Skeletal muscle satellite cell (primary cell): ENCODE measurements at regions not wholly inside any gene's neighbourhood (a gene's known extent, or its start where the extent isn't known, plus 50 kb on each side); places are given as distances from the start of the nearest gene placed in this dataset.
A peak's percentile ranks its signal among the peaks of the same experiment; 100 is the strongest.

Experiments used
- H3K27me3 ChIP-seq: 2 replicates; pipeline ENCODE4 v1.7.0; 2013; ENCODE audit warnings: low read length; ENCODE audit not compliant: control insufficient read depth, insufficient read depth
- H3K36me3 ChIP-seq: 2 replicates; pipeline ENCODE4 v1.7.0; 2013; ENCODE audit warnings: mild to moderate bottlenecking, control low read depth, low read length; ENCODE audit not compliant: insufficient read depth
- H3K4me1 ChIP-seq: 2 replicates; pipeline ENCODE4 v1.7.0; 2013; ENCODE audit warnings: low read length; ENCODE audit not compliant: control insufficient read depth, insufficient read depth
- H3K4me2 ChIP-seq: 2 replicates; pipeline ENCODE4 v1.7.0; 2013; ENCODE audit warnings: mild to moderate bottlenecking, low read length
- H3K4me3 ChIP-seq: 2 replicates; pipeline ENCODE4 v1.7.0; 2013; ENCODE audit warnings: low read length
- H3K9ac ChIP-seq: 2 replicates; pipeline ENCODE4 v1.7.0; 2013; ENCODE audit warnings: mild to moderate bottlenecking, low read depth, low read length, moderate library complexity
- H3K9me3 ChIP-seq: replicated peaks from 2 replicates; pipeline ENCODE4 v1.7.0; 2013; ENCODE audit warnings: mild to moderate bottlenecking, control low read depth, low read length

- Histone ChIP-seq H3K4me3 (no peak overlapping the region), H3K9me3 (no peaks in the 10 kb centered on the region)
Observed at GRCh38 chr13:76038920-76039716, 403.0 kb downstream of the LMO7 start.

GRCh38 chr13:76036176-76036575, 400.0 kb downstream of the LMO7 start:
- H3K9ac ChIP-seq = no peak overlapping the region
- H3K36me3 ChIP-seq = no peaks in the 10 kb centered on the region
- H3K9me3 ChIP-seq = no peaks in the 10 kb centered on the region
- no peaks in the 10 kb centered on the region for H3K27me3 ChIP-seq
- peak overlapping the region; percentile 2 for H3K4me2 ChIP-seq
- peaks cover 15% of the 10 kb centered on the region for H3K4me1 ChIP-seq
- no peak overlapping the region for H3K4me3 ChIP-seq

More at GRCh38 chr13:76038920-76039716, 403.0 kb downstream of the LMO7 start:
- no peaks in the 10 kb centered on the region for H3K27me3 ChIP-seq
- H3K4me1 ChIP-seq = peaks cover 15% of the 10 kb centered on the region
- no peak overlapping the region for H3K4me2 ChIP-seq
- H3K9ac ChIP-seq = no peak overlapping the region
- no peaks in the 10 kb centered on the region for H3K36me3 ChIP-seq

GRCh38 chr13:76035711-76036110, 399.6 kb downstream of the LMO7 start:
- Histone ChIP-seq H3K4me3 (no peak overlapping the region), H3K27me3 (no peaks in the 10 kb centered on the region), H3K9ac (no peak overlapping the region), H3K9me3 (no peaks in the 10 kb centered on the region), H3K4me2 (peak overlapping the region; percentile 2), H3K36me3 (no peaks in the 10 kb centered on the region), H3K4me1 (peaks cover 15% of the 10 kb centered on the region)

GRCh38 chr13:76029706-76030105, 393.6 kb downstream of the LMO7 start:
- no peaks in the 10 kb centered on the region for H3K27me3 ChIP-seq
- no peak overlapping the region for H3K4me3 ChIP-seq

GRCh38 chr13:76029088-76029487, 393.0 kb downstream of the LMO7 start:
- Histone ChIP-seq H3K4me2 (no peak overlapping the region), H3K4me1 (no peaks in the 10 kb centered on the region), H3K36me3 (no peaks in the 10 kb centered on the region), H3K9me3 (no peaks in the 10 kb centered on the region), H3K27me3 (no peaks in the 10 kb centered on the region), H3K9ac (no peak overlapping the region), H3K4me3 (no peak overlapping the region)

More at GRCh38 chr13:76029706-76030105, 393.6 kb downstream of the LMO7 start:
- no peak overlapping the region for H3K4me2 ChIP-seq
- H3K9ac ChIP-seq = no peak overlapping the region
- no peaks in the 10 kb centered on the region for H3K9me3 ChIP-seq
- no peaks in the 10 kb centered on the region for H3K4me1 ChIP-seq
- H3K36me3 ChIP-seq = no peaks in the 10 kb centered on the region

GRCh38 chr13:76027131-76027530, 391.0 kb downstream of the LMO7 start:
- Histone ChIP-seq H3K27me3 (no peaks in the 10 kb centered on the region), H3K4me3 (no peak overlapping the region), H3K9ac (no peak overlapping the region), H3K4me2 (no peak overlapping the region), H3K36me3 (no peaks in the 10 kb centered on the region), H3K4me1 (peaks cover 4% of the 10 kb centered on the region), H3K9me3 (no peaks in the 10 kb centered on the region)

- Histone ChIP-seq H3K4me2 (no peak overlapping the region), H3K27me3 (no peaks in the 10 kb centered on the region), H3K4me3 (no peak overlapping the region), H3K9ac (no peak overlapping the region), H3K9me3 (no peaks in the 10 kb centered on the region), H3K4me1 (peaks cover 4% of the 10 kb centered on the region), H3K36me3 (no peaks in the 10 kb centered on the region)
Observed at GRCh38 chr13:76025392-76025791, 389.3 kb downstream of the LMO7 start.

- H3K4me2 ChIP-seq = no peak overlapping the region
- no peaks in the 10 kb centered on the region for H3K27me3 ChIP-seq
- no peaks in the 10 kb centered on the region for H3K36me3 ChIP-seq
- H3K9me3 ChIP-seq = no peaks in the 10 kb centered on the region
- H3K9ac ChIP-seq = no peak overlapping the region
- no peak overlapping the region for H3K4me3 ChIP-seq
- H3K4me1 ChIP-seq = peaks cover 4% of the 10 kb centered on the region
Observed at GRCh38 chr13:76024151-76024550, 388.0 kb downstream of the LMO7 start.

- peaks cover 4% of the 10 kb centered on the region for H3K4me1 ChIP-seq
- no peak overlapping the region for H3K9ac ChIP-seq
- H3K9me3 ChIP-seq = no peaks in the 10 kb centered on the region
- H3K27me3 ChIP-seq = no peaks in the 10 kb centered on the region
- H3K4me3 ChIP-seq = no peak overlapping the region
- no peaks in the 10 kb centered on the region for H3K36me3 ChIP-seq
- no peak overlapping the region for H3K4me2 ChIP-seq
Observed at GRCh38 chr13:76023652-76024051, 387.5 kb downstream of the LMO7 start.

GRCh38 chr13:76020421-76020955, 384.4 kb downstream of the LMO7 start:
- Histone ChIP-seq H3K27me3 (no peaks in the 10 kb centered on the region), H3K9ac (no peak overlapping the region), H3K9me3 (no peaks in the 10 kb centered on the region), H3K4me2 (no peak overlapping the region), H3K36me3 (no peaks in the 10 kb centered on the region), H3K4me1 (peaks cover 4% of the 10 kb centered on the region), H3K4me3 (no peak overlapping the region)

- Histone ChIP-seq H3K4me3 (no peak overlapping the region), H3K36me3 (no peaks in the 10 kb centered on the region), H3K4me1 (peaks cover 12% of the 10 kb centered on the region), H3K27me3 (no peaks in the 10 kb centered on the region), H3K9me3 (no peaks in the 10 kb centered on the region), H3K9ac (no peak overlapping the region), H3K4me2 (no peak overlapping the region)
Observed at GRCh38 chr13:76019421-76020044, 383.4 kb downstream of the LMO7 start.
